ENCODE measurements at regions not wholly inside any gene's neighbourhood (a gene's known extent, or its start where the extent isn't known, plus 50 kb on each side); places are given as distances from the start of the nearest gene placed in this dataset.

DNA sequence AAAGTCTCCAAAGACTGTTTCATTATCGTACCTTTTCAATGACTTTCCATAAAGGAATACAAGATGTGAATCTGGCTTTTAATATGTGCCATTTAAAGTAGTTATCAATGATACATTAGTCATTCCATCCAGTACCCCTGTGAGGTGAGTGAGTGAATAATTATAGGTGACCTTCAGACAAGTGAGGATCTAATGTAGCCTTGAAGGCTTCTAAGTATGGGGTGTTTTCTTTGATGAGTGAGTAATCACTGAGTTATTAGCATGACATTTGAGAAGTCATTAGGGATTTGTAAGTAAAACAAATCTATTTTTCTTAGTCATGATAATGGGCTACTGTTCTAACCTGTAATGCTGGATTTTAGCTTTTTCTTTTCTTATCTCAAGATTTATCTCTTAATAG is 831.4 kb downstream of the ADGRL2 start:
- in situ Hi-C loops (cut with HindIII; ENCODE audit: low sequenced_read_pairs) = no loop called here

DNA sequence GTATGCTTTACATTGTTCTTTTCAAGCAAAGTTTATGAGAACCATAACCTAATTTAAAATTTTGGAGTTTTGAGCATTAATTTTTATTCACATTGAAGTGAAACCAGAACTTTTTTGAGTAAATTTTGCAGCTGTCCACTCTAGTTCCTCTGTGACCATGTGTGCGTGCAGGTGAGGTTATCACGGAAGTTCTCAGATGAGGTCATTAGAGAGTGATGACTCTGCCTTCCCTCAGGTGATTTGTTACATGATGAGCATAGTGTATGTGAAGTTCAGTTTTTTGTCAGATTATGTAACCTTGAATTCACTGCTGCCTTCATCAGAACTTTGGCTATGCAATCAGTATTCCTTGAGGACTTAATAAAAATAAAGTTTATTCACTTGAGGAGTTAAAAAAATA is 828.2 kb downstream of the ADGRL2 start:
- in situ Hi-C loops (cut with HindIII; ENCODE audit: low sequenced_read_pairs) = no loop called here

DNA sequence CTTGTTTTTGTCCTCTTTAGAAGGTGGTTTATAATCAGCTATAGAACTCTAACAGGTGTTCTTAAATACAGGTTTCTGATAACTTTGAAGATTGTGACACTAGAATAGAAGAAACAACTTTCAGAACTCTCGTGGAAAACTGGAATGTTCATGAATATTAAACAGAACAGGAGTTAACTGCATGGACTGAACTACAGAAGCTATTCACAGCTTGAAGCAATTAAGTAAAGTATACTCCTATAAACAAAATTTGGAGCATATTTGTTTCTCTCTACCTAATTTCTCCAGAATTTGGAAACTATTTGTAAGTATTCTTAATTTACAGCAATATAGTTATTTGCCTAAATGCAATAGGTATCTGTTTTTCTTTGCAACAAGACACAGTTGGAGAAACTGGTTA is 824.8 kb downstream of the ADGRL2 start:
- in situ Hi-C loops (cut with HindIII; ENCODE audit: low sequenced_read_pairs) = no loop called here

DNA sequence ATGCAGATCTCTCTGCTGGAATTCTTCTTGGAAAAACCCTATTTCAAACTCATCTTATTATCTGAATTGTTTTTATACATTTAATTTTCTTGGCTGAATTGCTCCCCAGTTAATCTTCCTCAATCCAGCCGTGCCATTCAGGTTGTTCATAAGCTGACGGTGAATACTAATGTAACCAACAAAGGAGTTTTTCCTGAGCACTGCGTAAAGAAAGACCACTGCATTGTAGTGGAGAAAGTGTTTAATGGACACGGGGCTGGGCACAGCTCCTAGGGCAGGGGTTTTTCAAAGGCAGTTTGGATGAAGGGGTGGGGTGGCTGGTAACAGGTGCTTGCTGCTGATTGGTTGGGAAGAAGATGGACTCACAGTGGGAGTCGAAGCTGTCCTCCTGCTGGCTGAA is 820.3 kb downstream of the ADGRL2 start:
- in situ Hi-C loops (cut with HindIII; ENCODE audit: low sequenced_read_pairs) = no loop called here

DNA sequence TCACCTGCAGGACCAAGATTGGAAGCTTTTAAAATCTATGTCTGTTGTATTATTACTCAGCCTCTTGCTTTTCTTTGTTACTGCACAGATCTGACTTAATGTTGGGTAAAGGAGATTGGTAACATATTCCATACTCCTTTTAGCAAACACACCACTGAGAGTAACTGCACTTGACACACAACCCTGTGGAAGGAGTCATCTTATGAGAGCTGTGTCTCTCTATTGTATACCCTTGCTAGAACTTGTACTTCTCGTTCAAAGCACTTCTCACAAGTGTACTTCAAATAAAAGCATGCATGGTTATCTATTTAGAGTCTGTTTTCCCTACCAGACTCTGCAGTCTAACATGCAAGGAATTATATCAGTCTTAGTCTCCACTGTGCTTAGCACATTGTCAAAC is 813.4 kb downstream of the ADGRL2 start:
- in situ Hi-C loops (cut with HindIII; ENCODE audit: low sequenced_read_pairs) = no loop called here

DNA sequence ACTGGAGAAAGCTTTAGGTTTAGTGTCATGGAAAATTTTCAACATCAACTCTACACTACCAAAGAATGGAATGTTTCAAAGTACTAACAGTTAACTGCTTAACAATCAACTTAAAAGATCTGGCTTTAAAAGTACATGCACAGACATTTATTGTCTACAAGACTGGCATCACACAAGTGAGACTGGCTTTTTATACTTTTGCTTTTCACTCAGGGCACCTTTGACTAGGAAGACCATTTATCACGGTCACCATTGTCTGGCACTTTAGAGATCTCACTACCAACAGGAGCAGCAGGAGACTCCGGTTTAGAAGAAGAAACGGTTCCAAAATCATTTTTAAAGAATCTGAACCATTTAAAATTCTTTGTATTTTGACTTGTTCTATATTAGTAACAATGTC is 812.3 kb downstream of the ADGRL2 start:
- in situ Hi-C loops (cut with HindIII; ENCODE audit: low sequenced_read_pairs) = no loop called here

DNA sequence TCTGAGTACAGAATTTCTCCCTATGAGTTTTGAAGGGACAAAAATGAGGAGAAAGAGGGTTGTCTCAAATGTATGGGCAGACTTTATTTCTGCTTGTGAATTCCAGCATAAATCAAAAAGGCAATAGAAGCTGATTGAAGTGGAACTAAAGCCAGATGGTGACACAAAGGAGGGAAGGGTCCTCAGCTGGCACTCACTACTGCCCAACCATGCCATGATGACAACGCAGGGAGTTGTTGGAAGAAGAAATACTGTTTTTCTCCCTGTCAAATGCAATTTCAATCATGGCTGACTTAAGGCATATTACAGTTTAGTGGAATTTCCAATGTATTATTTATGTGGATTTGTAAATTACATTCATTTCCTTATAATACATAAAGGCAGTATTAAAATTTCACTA is 805.8 kb downstream of the ADGRL2 start:
- in situ Hi-C loops (cut with HindIII; ENCODE audit: low sequenced_read_pairs) = no loop called here

- in situ Hi-C loops (cut with HindIII; ENCODE audit: low sequenced_read_pairs) = no loop called here
Observed at GRCh38 chr1:82604524-82604923, 803.8 kb downstream of the ADGRL2 start.

DNA sequence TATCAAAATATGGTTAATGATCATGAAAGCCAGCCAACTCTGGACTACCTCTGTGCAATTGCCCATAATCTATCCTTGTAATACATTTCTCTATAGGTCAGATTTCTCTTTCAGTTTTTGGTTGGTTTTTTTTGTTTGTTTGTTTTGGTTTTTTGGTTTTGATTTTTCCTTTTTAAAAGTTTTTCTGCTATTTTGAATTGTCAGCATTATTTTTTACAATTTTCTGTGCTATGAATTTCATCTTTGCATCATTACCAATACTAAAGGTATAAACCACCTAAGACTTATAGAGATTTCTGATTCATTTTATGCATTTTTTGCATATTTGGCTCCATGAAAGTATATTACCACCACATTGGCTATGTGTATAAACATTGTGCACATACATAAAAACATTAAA is 799.6 kb downstream of the ADGRL2 start:
- in situ Hi-C loops (cut with HindIII; ENCODE audit: low sequenced_read_pairs) = no loop called here

- in situ Hi-C loops (cut with HindIII; ENCODE audit: low sequenced_read_pairs) = no loop called here
Observed at GRCh38 chr1:82598812-82599211, 798.1 kb downstream of the ADGRL2 start.

DNA sequence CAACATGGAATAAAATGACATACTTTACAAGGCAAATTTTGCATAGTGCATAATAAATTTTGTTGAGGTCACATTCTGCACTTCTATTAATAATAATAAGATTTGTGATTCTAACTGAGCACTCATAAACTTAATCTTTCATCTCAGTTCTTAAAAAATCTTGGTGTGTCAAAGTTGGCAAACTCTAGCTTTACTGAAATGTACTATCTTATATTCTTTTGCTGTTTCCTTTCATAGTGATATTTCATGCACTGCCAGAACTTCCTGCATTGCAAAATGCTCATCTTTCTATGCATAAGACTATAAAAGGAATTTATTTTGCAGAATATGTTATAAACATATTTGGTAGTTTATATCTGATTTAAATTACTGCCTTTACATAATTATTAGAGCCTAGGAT is 797.6 kb downstream of the ADGRL2 start:
- in situ Hi-C loops (cut with HindIII; ENCODE audit: low sequenced_read_pairs) = no loop called here

- in situ Hi-C loops (cut with HindIII; ENCODE audit: low sequenced_read_pairs) = no loop called here
Observed at GRCh38 chr1:82597649-82598048, 796.9 kb downstream of the ADGRL2 start.

- in situ Hi-C loops (cut with HindIII; ENCODE audit: low sequenced_read_pairs) = no loop called here
Observed at GRCh38 chr1:82597141-82597540, 796.4 kb downstream of the ADGRL2 start.

DNA sequence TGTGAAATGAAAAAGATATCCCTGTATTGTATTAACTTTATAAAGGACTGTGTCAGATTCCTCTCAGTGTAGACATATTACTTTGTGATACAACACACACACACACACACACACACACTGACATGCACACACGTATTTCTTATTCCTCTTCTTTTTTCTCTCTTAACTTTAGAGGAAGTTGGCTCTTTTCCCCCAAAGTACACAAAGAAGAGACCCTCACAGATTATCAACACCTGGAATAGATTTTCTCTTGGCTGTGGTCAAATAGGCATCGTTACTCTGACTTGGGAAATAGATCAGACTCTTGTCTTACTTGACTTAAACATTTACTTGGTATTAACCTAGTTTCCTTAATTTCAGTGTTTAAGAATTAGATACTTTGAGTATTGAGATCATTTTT is 792.8 kb downstream of the ADGRL2 start:
- in situ Hi-C loops (cut with HindIII; ENCODE audit: low sequenced_read_pairs) = no loop called here

DNA sequence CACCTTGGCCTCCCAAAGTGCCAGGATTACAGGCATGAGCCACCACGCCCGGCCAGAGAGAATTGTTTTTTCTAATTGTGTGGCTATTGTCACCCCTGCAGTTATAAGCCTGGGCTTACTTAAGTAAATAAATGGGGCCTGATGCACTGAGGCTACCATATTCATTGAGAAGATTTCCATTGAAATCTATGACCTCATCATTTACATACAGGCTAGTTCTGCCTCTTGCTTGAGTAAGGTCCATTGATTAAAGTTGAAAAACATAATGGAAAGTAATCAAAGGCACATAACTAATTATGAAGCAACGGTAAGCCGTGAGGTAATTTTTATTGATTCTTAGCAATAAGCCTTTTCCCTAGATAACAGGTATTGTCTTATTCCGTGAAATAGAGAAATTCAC is 788.9 kb downstream of the ADGRL2 start:
- in situ Hi-C loops (cut with HindIII; ENCODE audit: low sequenced_read_pairs) = no loop called here

DNA sequence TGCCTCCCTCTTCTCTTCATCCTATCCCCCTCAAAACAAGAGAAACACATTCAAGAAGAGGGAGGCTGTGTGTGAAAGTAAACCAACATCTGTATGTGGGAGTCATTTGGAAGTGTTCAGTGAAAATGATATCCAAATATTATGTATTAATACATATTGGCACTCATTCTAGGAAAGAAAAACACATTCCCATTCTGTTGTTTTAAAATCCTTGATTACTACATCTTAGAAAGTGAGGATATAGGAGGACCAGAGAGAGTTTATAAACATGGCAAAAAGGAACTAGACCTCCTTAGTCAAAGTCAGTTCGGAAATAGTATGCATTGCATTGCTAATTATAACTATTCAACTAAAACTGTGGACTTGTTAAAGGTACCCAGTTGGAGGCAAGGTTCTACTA is 786.6 kb downstream of the ADGRL2 start:
- in situ Hi-C loops (cut with HindIII; ENCODE audit: low sequenced_read_pairs) = no loop called here

DNA sequence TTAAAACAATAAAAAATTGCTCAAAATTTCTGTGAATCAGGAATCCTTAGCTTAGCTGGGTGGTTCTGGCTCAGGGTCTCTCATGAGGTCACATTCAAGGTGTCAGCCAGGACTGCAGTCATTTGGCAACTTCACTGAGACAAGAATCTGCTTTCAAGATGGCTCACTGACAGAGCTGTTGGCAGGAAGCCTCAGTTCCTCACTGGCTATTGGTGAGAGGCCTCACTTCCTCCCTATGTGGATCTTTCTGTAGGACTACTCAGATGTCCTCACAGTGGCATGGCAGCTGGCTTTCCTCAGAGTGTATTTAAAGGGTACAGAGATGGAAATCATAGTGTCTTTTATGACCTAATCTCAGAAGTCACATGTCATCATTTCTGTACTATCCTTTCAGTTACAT is 785.7 kb downstream of the ADGRL2 start:
- in situ Hi-C loops (cut with HindIII; ENCODE audit: low sequenced_read_pairs) = no loop called here

- in situ Hi-C loops (cut with HindIII; ENCODE audit: low sequenced_read_pairs) = no loop called here
Observed at GRCh38 chr1:82582347-82582746, 781.6 kb downstream of the ADGRL2 start.

DNA sequence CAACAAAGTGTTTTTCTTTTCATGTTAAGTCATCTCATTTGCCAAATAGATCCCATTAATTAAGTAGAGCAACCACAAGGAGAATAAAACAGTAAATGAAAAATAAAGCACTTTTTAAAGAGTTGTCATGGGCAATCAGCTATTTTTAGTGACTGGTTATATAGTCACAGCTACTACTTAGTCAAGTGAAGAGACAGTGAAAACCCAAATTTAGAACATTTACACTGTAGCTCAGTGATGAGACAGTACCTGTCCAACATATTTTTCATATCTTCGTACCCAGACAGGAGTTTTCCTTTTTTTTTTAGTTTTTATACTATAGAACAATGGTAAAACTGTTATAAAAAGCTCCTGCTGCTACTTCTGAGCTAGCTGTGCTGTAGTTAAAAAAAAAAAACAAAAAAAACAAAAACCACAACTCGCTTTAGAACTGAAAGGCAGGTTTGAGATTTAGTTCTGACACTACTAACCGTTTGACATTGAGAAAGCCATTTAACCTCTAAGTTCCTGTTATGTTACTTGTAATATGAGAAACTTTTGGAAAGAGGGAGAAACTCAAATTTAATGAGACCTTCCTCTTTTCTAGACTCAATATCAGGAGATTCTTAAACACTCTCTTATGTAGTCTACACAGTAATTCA is 777.5 kb downstream of the ADGRL2 start:
- in situ Hi-C loops (cut with HindIII; ENCODE audit: low sequenced_read_pairs) = no loop called here

- in situ Hi-C loops (cut with HindIII; ENCODE audit: low sequenced_read_pairs) = no loop called here
Observed at GRCh38 chr1:82567348-82567747, 766.6 kb downstream of the ADGRL2 start.

DNA sequence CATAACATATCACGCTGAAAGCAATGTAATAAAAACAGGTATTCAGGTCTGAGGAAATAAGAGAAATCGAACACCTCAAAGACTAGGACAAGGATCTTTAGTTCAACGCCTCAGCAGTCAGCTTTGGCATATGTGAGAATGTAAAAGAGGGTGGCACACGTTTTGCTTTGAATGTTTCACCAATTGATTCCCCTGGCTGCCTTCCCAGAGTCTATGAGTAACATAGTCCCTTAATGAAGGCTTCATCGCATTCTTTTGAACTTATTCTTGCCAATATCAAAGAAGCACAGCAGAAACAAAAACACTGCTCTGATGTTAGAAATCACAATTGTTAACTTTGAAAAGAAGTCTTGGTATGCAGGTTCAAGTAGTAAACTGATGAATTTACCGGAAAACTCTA is 764.8 kb downstream of the ADGRL2 start:
- in situ Hi-C loops (cut with HindIII; ENCODE audit: low sequenced_read_pairs) = no loop called here

DNA sequence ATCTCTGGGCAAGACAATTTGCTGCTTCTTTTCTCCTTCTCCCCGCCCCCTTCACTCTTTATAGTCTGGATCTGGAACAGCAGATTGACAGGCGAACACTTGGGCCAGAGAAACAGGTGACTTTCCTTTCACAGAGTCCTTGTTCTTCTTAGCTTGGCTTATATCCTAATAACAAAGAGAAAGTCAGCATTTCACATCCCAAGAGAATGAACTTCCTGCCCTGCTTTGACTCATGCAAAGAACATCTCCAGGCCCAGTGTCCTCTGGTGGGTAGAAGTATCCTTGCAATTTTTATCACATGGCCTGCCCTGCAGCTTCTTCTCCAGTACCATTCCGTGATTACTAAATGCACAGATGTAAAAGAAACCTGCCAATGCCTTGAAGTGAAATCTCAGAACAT is 764.4 kb downstream of the ADGRL2 start:
- in situ Hi-C loops (cut with HindIII; ENCODE audit: low sequenced_read_pairs) = no loop called here

DNA sequence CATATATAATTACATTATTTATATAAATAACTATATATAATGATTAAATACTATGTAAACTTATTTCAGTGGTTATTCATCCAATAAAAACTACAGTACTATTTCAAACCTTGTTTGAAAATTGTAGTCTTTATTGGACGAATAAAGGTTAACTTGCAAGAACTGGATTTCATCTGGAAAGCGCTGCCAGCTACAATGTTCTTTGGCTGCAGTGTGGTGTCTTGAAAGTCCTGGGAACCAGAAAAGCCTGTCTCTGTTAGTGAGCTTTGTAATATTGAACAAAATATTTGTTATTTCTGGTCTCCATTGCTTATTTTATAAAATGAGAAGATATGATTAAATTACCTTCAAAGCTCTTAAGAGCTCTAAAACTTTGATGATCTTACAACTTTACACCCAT is 763.6 kb downstream of the ADGRL2 start:
- in situ Hi-C loops (cut with HindIII; ENCODE audit: low sequenced_read_pairs) = no loop called here

DNA sequence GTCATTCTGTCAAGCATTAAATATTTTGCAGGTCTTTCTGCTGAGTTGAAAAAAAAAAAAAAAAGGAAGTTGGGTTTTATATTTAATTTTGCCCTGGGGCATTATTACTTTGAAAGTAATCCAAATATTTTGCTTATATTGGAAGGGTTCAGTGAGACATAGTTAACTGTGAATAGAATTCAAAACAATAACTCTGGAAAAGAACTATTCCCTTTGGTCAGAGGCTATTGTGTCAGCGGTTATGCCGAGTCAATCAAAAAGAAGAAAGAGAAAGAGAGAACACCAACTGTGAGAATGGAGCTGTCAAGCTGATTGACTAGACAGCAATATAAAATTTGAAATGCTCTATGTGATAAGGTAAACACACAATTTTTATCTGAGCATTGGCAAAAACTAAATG is 761.7 kb downstream of the ADGRL2 start:
- in situ Hi-C loops (cut with HindIII; ENCODE audit: low sequenced_read_pairs) = no loop called here
